SK-N-SH (cell line): ENCODE measurements at regions not wholly inside any gene's neighbourhood (a gene's known extent, or its start where the extent isn't known, plus 50 kb on each side); places are given as distances from the start of the nearest gene placed in this dataset.
"Not testable (repeated sequence)": the region's sequence is repeated elsewhere in the genome, so short reads cannot be mapped to it uniquely, and the experiment has no call there.

Experiments
- MEF2A ChIP-seq: IDR thresholded peaks from 2 replicates; pipeline ENCODE4 v1.4.0; 2012; ENCODE audit warnings: low read depth, borderline replicate concordance
- TAF1 ChIP-seq: IDR thresholded peaks from 2 replicates; pipeline ENCODE4 v1.6.1; 2012; ENCODE audit warnings: low read depth, mild to moderate bottlenecking, low read length, moderate library complexity, borderline replicate concordance

GRCh38 chr17:15830221-15830620 lies 98.1 kb downstream of the TBC1D26 start:
- TF ChIP-seq TAF1, MEF2A: not testable (repeated sequence)
